ENCODE measurements at regions not wholly inside any gene's neighbourhood (a gene's known extent, or its start where the extent isn't known, plus 50 kb on each side); places are given as distances from the start of the nearest gene placed in this dataset.

- intact Hi-C loops (cut with DNase I) = no loop called here
- no peak for ATAC-seq
- TF ChIP-seq, protein P1, sequence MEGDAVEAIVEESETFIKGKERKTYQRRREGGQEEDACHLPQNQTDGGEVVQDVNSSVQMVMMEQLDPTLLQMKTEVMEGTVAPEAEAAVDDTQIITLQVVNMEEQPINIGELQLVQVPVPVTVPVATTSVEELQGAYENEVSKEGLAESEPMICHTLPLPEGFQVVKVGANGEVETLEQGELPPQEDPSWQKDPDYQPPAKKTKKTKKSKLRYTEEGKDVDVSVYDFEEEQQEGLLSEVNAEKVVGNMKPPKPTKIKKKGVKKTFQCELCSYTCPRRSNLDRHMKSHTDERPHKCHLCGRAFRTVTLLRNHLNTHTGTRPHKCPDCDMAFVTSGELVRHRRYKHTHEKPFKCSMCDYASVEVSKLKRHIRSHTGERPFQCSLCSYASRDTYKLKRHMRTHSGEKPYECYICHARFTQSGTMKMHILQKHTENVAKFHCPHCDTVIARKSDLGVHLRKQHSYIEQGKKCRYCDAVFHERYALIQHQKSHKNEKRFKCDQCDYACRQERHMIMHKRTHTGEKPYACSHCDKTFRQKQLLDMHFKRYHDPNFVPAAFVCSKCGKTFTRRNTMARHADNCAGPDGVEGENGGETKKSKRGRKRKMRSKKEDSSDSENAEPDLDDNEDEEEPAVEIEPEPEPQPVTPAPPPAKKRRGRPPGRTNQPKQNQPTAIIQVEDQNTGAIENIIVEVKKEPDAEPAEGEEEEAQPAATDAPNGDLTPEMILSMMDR (IDR thresholded peaks at IDR 0.05) = no peak
- Histone ChIP-seq H3K4me3 (no peak overlapping the region), H3K9me3 (peaks cover 0 to 6% of the 10 kb centered on the region in 2 donors), H3K27me3 (no peaks in the 10 kb centered on the region), H3K27ac (no peak overlapping the region), H3K4me1 (peaks cover 0 to 7% of the 10 kb centered on the region in 2 donors), H3K36me3 (no peaks in the 10 kb centered on the region)
- DNase-seq = no peak
Observed at GRCh38 chr2:146997488-146997887, 847.3 kb upstream of the ACVR2A start.

DNA sequence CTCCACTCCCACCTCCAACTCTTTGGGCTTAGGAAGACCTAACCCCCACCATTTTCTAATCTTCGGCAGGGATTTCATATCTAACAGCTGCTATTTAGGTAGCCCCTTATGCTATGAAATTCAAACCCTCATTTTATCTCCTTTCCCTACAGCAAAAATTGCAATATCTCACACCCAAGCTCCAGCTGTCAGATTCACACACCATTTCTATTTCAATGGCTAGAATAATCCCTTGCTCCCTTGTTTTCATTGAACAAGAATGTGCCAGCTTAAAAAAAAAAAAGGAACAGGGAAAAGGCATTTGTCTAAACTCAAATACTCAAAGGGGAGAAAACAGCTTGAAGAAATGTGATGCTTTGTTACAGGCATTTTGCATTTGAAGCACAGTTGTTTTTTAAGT is 850.6 kb upstream of the ACVR2A start:
- Histone ChIP-seq H3K27ac (no peak overlapping the region), H3K4me1 (no peaks in the 10 kb centered on the region), H3K36me3 (no peaks in the 10 kb centered on the region), H3K4me3 (no peak overlapping the region), H3K27me3 (no peaks in the 10 kb centered on the region), H3K9me3 (peaks cover 0 to 6% of the 10 kb centered on the region in 2 donors)
- ATAC-seq (no peak), DNase-seq (no peak)
- TF ChIP-seq, protein P1 (IDR thresholded peaks at IDR 0.05) = no peak
- intact Hi-C loops (cut with DNase I) = no loop called here

DNA sequence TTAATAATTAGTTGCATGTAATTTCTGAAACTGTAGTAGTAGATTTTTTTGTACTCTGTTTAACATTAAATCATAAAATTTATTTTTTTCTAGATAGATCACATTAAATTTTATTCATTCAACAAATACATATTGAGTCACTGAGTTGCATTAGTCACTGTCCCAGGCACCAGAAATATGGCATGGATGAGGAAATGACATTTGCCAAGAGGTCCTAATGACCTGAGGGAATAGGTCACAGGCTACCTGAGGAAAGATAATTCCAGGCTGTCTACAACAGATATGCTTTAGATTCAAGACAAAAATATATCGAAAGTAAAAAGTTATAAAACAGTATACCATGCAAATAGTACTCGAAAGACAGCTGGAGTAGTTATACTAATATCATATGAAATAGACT is 852.4 kb upstream of the ACVR2A start:
- H3K4me3 ChIP-seq = no peak overlapping the region
- TF ChIP-seq, protein P1 (IDR thresholded peaks at IDR 0.05) = no peak
- H3K27ac ChIP-seq = no peak overlapping the region
- H3K9me3 ChIP-seq = peaks cover 0 to 3% of the 10 kb centered on the region in 2 donors
- no peaks in the 10 kb centered on the region for H3K27me3 ChIP-seq
- no peaks in the 10 kb centered on the region for H3K4me1 ChIP-seq
- no peaks in the 10 kb centered on the region for H3K36me3 ChIP-seq
- DNase-seq (no peak), ATAC-seq (no peak)
- intact Hi-C loops (cut with DNase I) = no loop called here

GRCh38 chr2:146992057-146992456 is 852.8 kb upstream of the ACVR2A start:
- Histone ChIP-seq H3K4me3 (no peak overlapping the region), H3K9me3 (no peaks in the 10 kb centered on the region), H3K27ac (no peak overlapping the region), H3K27me3 (no peaks in the 10 kb centered on the region), H3K36me3 (no peaks in the 10 kb centered on the region), H3K4me1 (no peaks in the 10 kb centered on the region)
- no peak for ATAC-seq
- no peak for DNase-seq
- TF ChIP-seq, protein P1 (IDR thresholded peaks at IDR 0.05) = no peak
- intact Hi-C loops (cut with DNase I) = no loop called here

DNA sequence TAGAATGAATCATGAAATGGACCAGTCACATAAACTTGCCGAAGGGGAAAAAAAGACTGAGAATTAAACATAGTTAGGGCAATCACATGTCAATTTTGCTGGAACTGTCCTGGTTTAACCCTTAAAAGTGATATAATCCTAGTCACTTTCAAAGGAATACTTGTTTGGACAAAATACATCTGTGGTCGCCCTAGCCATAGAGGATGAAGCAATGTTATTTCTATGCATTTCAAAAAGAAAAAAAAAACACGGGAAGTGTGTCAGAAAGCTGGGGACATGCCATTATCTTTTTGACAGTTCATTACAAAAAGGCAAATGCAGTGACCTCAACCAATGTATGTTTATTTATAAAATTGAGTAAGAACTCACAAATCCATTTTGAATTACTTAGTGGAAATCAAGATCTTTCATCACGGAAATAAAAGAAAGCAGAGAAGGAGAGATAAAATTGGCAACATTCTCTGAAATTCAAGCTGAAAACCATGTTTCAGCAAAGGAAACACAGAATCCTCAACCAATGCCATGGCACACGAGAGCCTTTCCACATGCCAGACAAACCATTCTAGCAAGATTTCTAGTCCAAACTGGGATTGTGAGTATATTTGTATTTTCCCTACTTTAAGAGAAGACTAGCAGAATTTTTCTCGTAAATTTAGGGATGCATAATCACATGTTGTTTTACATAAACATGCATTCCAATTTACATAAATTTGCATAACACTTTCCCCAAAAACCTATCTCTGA is 854.3 kb upstream of the ACVR2A start:
- intact Hi-C loops (cut with DNase I) = no loop called here
- H3K4me3 ChIP-seq = no peak overlapping the region
- ATAC-seq = no peak
- H3K9me3 ChIP-seq = no peaks in the 10 kb centered on the region
- no peaks in the 10 kb centered on the region for H3K36me3 ChIP-seq
- TF ChIP-seq, protein P1 (IDR thresholded peaks at IDR 0.05) = no peak
- peak overlapping the region in 1 of 2 donors; percentile 16 for H3K27ac ChIP-seq
- H3K27me3 ChIP-seq = no peaks in the 10 kb centered on the region
- H3K4me1 ChIP-seq = no peaks in the 10 kb centered on the region
- peak in 2 of 4 donors; percentile 86 to 88 for DNase-seq

Data from left lung (tissue), 4 donors.